NCI-H146 treated with DMSO at 0.1 percent for 48 hours (cell line): ENCODE measurements at regions not wholly inside any gene's neighbourhood (a gene's known extent, or its start where the extent isn't known, plus 50 kb on each side); places are given as distances from the start of the nearest gene placed in this dataset.

Experiments
- DNase-seq: peaks from one replicate; lab custom pipeline; 2025; ENCODE audit not compliant: unreplicated experiment; lab: John Stamatoyannopoulos, UW

GRCh38 chr3:147755310-147755709, 346.1 kb downstream of the ZIC1 start:
- DNase-seq: no peak

GRCh38 chr3:147756476-147756875, 347.3 kb downstream of the ZIC1 start:
- no peak for DNase-seq

- DNase-seq: no peak
These were observed 348.7 kb downstream of the ZIC1 start for GRCh38 chr3:147757866-147758265.

GRCh38 chr3:147758771-147759170, 349.6 kb downstream of the ZIC1 start:
- no peak for DNase-seq

GRCh38 chr3:147760085-147760484, 350.9 kb downstream of the ZIC1 start:
- no peak for DNase-seq

- no peak for DNase-seq
These were observed 351.8 kb downstream of the ZIC1 start for GRCh38 chr3:147760941-147761340.

- DNase-seq: no peak
These were observed 364.0 kb downstream of the ZIC1 start for GRCh38 chr3:147773116-147773630.

- no peak for DNase-seq
These were observed 366.2 kb downstream of the ZIC1 start for GRCh38 chr3:147775411-147775810.

- DNase-seq: no peak
These were observed 366.8 kb downstream of the ZIC1 start for GRCh38 chr3:147775816-147776530.

- DNase-seq: no peak
These were observed 384.7 kb downstream of the ZIC1 start for GRCh38 chr3:147793841-147794240.

GRCh38 chr3:147794596-147794995, 385.4 kb downstream of the ZIC1 start:
- DNase-seq: no peak

GRCh38 chr3:147795418-147795817, 386.3 kb downstream of the ZIC1 start:
- DNase-seq: no peak

GRCh38 chr3:147797095-147797494, 387.9 kb downstream of the ZIC1 start:
- DNase-seq: peak; percentile 41

- no peak for DNase-seq
These were observed 390.4 kb downstream of the ZIC1 start for GRCh38 chr3:147799601-147800000.

- no peak for DNase-seq
These were observed 398.6 kb downstream of the ZIC1 start for GRCh38 chr3:147807776-147808175.

- DNase-seq: no peak
These were observed 400.0 kb downstream of the ZIC1 start for GRCh38 chr3:147809206-147809605.

GRCh38 chr3:147812186-147812911, 403.2 kb downstream of the ZIC1 start:
- no peak for DNase-seq

- DNase-seq: no peak
These were observed 404.1 kb downstream of the ZIC1 start for GRCh38 chr3:147813256-147813655.

- DNase-seq: peak; percentile 20
These were observed 407.6 kb downstream of the ZIC1 start for GRCh38 chr3:147816752-147817151.

- no peak for DNase-seq
These were observed 423.4 kb downstream of the ZIC1 start for GRCh38 chr3:147832611-147833010.

- no peak for DNase-seq
These were observed 427.2 kb downstream of the ZIC1 start for GRCh38 chr3:147836330-147836729.

- no peak for DNase-seq
These were observed 429.5 kb downstream of the ZIC1 start for GRCh38 chr3:147838652-147839051.
